Mesenteric fat pad (tissue), 1 donor: ENCODE measurements at regions not wholly inside any gene's neighbourhood (a gene's known extent, or its start where the extent isn't known, plus 50 kb on each side); places are given as distances from the start of the nearest gene placed in this dataset. TPM values are rescaled to one million over a fixed set of nuclear protein-coding genes. Genes with fewer than 3 reads are reported as not detected.

Experiments
- DNase-seq: peaks from one replicate; pipeline ENCODE4 v3.0.0-alpha.2; 2020; ENCODE audit warnings: low spot score
- microRNA-seq: library from miRNA; unstranded; fragments of <30 nt; microRNA quantifications from one replicate; pipeline ENCODE4 v1.2.0, GENCODE V29; 2020; ENCODE audit warnings: borderline number of aligned reads
- donor health status: DM: yes; HTN: yes; CAD: no.

DNA sequence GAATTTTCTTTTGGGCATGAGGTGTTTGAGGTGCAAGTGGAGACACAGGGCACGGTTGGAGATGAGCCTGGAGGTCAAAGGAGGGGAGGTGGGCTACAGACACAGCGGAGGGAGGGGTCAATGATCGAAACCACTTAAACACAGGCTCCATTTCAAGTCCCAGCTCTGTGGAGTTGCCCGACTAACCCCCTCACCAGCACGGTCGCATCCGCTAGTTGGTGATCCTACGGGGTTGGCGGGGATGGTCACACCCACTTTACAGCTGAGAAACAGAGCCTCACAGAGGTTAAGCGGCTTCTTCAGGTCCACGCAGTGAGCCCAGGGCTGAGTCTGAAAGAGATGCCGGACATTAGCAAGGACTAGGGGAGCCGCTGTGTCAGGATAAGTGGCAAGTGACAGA is 60.1 kb upstream of the RUNX3 start:
- no peak for DNase-seq

DNA sequence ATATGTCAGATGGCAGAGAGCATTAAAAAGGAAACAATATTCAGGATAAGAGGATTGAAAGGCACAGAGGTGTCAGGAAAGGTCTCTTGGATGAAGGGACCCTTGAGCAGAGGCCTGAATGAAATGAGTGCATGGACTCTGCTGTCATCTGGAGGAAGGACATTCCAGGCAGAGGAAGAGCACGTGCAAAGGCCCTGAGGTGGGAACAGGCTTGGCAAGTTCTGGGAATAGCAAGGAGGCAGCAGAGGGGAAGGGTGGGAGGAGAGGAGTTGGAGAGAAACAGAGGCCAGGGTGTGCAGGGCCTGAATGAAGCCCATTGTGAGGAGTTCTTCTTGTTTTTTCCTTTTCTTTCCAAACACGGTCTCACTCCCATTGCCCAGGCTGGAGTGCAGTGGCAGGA is 59.0 kb upstream of the RUNX3 start:
- DNase-seq, result no peak

DNA sequence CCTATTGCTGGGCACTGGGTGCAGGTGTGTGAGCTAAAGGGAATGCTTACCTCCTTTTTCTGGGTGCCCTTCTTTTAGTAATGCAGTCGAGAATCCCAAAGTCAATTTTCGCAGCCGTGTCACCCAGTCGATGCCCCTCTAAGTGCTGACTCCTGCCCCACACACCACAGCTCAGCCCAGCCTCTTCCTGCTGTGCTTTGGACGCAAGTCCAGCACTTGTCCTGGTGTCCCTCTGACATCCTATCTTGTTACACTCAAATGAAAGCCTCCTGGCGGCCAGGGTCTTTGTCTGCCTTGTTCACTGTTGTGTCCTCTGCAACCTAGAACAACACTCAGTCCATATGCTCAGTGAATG is 58.5 kb upstream of the RUNX3 start:
- DNase-seq, result no peak

DNA sequence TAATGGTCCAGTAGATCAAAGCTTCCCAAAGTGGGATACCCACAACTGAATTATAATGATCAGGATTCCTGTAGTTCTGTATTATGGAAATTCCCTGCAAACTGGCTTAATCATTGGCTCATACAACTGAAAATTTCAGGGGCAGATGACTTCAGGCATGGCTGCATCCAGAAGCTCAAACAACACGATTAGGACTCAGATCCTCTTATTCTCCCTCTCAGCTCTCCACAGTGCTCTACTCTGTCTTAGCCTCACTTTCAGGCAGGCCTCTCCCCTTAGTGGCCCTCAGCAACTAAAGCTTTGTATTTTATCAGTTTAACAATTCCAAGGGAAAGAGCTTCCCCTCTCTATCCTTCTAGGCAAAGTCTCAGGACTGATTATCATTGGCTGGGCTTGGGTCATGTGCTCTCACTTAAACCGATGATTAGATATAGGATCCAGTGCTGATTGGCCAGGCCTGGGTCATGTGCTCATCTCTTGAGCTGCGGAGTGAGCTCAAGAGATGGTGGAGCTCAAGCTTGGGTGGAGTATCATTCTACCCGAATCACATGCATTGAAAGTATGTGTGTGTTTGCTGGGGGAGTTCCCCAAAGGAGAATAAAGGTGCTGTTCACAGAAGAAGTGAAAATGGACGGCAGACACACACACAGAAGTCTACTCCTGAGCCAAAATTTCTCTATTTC is 57.9 kb upstream of the RUNX3 start:
- DNase-seq, result no peak

DNA sequence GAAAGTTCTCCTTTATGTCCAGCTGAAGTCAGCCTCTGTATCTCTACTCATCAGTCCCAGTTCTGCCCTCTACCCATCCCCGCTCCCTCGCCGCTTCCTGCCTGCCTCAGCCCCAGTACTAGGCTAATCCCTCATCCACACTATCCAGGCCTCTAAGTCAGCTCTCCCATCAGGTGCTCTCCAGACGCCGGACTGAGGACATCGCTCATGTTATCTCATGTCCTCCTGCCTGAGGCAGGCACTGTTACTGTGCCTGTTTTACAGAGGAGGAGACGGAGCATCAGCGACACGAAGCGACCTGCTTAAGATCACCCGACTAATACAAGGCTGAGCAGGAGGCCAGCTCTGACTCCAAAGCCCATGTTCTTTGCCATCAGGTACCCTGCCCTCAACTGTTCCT is 57.3 kb upstream of the RUNX3 start:
- no peak for DNase-seq

DNA sequence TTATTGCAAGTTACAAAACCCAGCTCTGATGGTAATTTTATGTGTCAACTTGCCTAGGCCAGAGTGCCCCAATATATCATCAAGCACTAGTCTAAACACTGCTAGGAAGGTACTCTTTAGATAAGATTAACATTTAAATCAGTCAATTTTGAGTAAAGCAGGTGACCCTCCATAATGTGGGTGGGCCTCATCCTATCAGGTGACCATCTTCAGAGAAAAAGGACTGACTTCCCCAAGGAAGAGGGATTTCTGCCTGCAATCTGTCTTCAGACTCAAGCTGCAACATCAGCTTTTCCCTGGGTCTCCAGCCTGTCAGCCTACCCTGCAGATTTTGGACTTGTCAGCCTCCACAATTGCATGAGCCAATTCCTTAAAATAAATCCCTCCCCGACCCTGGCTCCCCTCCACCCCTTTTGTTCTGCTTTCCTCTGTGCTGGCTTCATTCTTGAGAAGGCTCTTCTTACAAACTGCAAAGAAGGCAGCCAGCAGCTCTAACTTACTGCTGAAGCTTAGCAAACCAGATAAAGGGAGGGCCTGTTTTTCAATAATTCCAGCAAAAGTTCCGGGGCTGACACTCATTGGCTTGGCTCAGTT is 56.4 kb upstream of the RUNX3 start:
- DNase-seq, result no peak

DNA sequence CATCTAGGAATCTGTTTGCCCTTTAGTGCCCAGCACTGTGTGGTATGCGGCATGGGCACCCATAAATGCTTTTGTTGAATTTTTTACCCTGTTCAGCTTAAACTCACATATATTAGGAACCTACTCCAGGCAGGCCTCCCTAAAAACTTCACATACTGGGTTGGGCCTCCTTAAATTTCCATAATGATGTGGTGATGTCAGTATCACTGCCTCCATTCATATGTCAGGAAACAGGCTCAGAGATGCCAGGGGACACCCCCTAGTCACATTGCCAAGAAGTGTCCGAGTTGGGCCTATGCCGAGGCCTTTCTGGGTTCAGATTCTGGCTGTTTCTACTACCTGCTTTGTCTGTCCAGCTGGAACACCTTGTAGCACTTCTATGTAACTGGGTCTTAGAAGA is 55.7 kb upstream of the RUNX3 start:
- DNase-seq, result no peak

DNA sequence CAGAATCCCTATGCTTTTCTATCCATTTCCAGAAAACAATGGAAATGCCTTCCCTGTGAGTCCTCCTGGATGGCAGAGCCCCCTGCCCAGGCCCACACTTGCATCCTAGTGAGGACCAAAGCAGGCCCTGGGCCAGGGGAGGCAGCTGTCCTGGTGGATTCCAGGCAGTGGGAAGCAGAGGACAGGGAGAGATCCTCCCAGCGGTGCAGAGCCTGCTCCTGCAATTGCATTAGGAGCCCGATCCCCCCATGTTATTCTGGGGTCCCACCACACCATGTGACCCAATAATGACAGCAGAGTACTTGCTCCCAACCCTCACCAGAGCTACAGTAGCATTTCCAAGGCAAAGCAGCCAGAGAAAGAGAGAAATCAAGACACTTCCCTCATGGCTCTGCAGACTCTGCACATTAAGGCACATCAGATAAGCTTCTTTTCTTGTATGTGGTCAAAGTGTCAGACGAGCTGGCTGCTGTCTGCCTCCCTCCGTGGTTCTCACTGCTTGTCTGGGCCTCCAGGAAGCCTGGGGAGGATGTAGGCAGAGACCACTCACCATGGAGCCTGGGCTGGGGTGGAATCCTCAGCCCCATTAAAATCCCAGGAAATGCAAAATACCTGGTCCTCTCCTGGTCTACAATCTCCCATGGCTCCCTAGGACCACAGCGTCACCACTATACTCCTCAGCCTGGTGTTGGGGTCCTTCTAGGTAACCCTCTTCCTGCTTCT is 54.9 kb upstream of the RUNX3 start:
- DNase-seq, result no peak

DNA sequence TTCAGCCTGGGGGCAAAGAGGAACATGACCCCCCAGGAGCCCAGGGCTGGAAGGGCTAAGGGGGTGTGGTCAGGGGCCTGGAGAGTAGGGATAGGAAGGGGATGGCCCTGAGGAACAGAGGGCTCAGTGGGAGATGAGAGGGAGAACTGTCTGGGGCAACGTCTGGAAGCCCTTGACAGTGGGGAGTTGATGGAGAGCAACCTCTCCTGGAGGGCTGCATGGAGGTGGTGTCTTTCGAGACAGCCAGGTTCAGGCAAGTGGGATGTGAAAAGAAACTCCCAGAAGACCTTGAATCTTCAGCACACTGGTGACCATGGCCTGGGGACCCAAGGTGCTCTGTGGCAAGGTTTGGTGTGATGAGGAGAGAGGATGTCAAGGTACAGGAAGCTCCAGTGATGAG is 54.2 kb upstream of the RUNX3 start:
- no peak for DNase-seq

DNA sequence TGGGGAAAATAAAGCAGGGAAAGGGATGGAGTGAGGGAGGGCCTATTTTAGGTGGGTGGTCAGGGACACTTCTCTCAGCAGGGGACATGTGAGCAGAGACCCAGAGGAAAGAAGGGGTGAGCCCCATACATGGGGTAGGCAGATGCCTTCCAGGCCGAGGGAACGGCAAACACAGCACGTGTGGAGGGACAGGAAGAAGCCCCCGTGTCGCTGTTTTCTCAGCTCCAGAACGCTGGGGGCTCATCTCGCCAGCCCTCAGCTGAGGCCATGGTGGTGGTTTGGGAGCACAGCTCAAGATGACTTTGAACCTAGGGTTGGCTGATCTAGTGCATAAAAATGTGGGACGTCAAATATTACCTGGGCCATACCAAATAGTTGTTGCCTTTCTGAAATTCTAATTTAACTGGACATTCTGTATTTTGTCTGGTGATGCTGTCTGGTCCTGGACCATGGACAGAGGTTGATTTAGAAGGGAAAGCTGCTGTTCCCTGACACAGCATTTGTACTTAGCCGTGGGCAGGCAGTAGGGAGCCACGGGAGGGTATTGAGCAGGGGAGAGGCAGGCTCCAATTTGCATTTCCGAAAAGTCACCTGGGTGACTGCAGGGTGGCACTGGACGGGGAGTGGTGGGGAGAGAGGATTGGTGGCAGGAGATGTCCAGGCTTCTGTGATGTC is 53.1 kb upstream of the RUNX3 start:
- DNase-seq, result no peak

DNA sequence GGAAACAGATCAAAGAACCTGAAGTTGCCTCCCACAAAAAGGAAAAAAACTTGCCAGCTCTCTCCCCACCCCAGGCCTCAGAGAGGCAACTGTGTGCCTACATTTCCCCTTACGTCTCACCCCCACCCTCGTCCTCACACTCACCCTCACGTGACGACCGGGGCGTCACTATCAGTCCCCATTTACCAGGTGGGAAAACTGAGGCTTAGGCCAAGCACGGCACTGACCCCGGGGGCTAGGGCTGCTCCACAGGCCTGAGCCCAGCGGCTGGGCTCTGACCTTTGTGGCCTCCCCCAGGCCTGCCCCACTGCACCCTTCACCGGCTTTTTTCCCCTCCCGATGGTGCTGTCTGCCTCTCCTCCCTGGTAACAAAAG is 51.5 kb upstream of the RUNX3 start:
- DNase-seq, result no peak

DNA sequence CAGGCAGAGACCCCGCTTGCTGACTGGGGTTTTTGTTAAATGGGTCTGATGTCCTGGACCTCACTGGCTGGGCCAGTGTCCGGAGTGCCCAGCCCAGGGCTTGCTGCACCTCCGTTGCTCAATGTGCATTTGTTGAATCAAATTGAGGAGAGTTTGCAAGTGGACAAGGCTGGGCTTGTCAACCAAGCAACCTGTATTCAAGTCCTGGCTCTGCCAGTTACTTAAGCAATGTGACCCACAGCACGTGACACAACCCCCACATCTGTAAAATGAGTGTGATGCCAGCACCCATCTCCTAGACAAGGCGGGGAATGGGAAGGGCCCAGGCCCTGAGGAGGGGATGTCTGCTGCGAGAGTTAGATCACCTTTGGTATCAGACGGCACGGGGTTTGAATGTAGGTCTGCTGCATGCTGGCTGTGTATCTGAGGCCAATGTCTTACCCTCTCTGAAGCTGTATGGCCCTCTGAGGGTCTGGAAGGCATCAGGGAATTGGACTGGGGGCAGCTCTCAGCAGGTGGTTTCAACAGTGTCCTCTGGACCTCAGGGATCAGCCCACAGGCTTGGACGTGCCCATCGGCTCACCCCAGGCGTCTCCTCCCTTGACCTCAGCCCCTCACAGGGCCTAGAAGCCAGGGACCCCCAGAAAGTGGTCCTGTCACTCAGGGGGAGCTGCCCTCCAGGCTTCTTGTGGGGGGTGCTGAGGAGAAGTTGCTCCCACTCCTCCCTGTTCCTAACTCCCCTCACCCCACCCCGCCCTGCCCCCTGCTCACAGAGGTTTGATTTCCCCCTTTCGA is 51.0 kb upstream of the RUNX3 start:
- DNase-seq, result no peak

Small RNA genes in the stretch of these regions (microRNA-seq; reads per million reads assigned to microRNA genes)
- not detected for gene MIR4425
